Activated T-cell treated with anti-CD3 and anti-CD28 coated beads, Interleukin-2, amount 50 U/mL, for 24 hours (primary cell): ENCODE measurements at regions not wholly inside any gene's neighbourhood (a gene's known extent, or its start where the extent isn't known, plus 50 kb on each side); places are given as distances from the start of the nearest gene placed in this dataset.
"Not testable (repeated sequence)": the region's sequence is repeated elsewhere in the genome, so short reads cannot be mapped to it uniquely, and the experiment has no call there.

Source experiments
- DNase-seq: peaks from one replicate; pipeline ENCODE4 v3.0.0-alpha.2; 2020
- H3K27ac Mint-ChIP-seq: 2 replicates; pipeline ENCODE4 v1.8.0; 2020; ENCODE audit warnings: mild to moderate bottlenecking, mixed read lengths
- H3K27me3 Mint-ChIP-seq: 2 replicates; pipeline ENCODE4 v1.8.0; 2020; ENCODE audit warnings: mixed read lengths
- H3K36me3 Mint-ChIP-seq: 2 replicates; pipeline ENCODE4 v1.8.0; 2020; ENCODE audit warnings: low read depth, mixed read lengths
- H3K4me1 Mint-ChIP-seq: 2 replicates; pipeline ENCODE4 v1.8.0; 2020; ENCODE audit warnings: low read depth, mixed read lengths
- H3K4me3 Mint-ChIP-seq: 2 replicates; pipeline ENCODE4 v1.8.0; 2020; ENCODE audit warnings: mild to moderate bottlenecking, moderate library complexity, mixed read lengths
- H3K9me3 Mint-ChIP-seq: 2 replicates; pipeline ENCODE4 v1.8.0; 2020; ENCODE audit warnings: mixed read lengths

GRCh38 chr2:16948710-16949109 lies 283.1 kb upstream of the CYRIA start:
- Mint-ChIP-seq H3K4me1 (no peaks in the 10 kb centered on the region), H3K9me3 (peaks cover 3% of the 10 kb centered on the region), H3K27me3 (no peaks in the 10 kb centered on the region), H3K27ac (no peak overlapping the region), H3K4me3 (no peak overlapping the region), H3K36me3 (no peaks in the 10 kb centered on the region)
- DNase-seq, result no peak

- H3K27me3 Mint-ChIP-seq, result no peaks in the 10 kb centered on the region
- no peak for DNase-seq
- H3K27ac Mint-ChIP-seq, result no peak overlapping the region
- H3K4me1 Mint-ChIP-seq, result no peaks in the 10 kb centered on the region
- peaks cover 3% of the 10 kb centered on the region for H3K9me3 Mint-ChIP-seq
- H3K4me3 Mint-ChIP-seq, result no peak overlapping the region
- no peaks in the 10 kb centered on the region for H3K36me3 Mint-ChIP-seq
Observed at GRCh38 chr2:16948053-16948452, 282.4 kb upstream of the CYRIA start.

GRCh38 chr2:16943279-16943958 lies 277.8 kb upstream of the CYRIA start:
- H3K27ac Mint-ChIP-seq, result no peak overlapping the region
- no peaks in the 10 kb centered on the region for H3K36me3 Mint-ChIP-seq
- no peaks in the 10 kb centered on the region for H3K4me1 Mint-ChIP-seq
- no peak for DNase-seq
- H3K4me3 Mint-ChIP-seq, result no peak overlapping the region
- peaks cover 10% of the 10 kb centered on the region for H3K9me3 Mint-ChIP-seq
- H3K27me3 Mint-ChIP-seq, result no peaks in the 10 kb centered on the region

GRCh38 chr2:16940214-16940613 lies 274.6 kb upstream of the CYRIA start:
- H3K9me3 Mint-ChIP-seq, result peaks cover 7% of the 10 kb centered on the region
- no peak overlapping the region for H3K4me3 Mint-ChIP-seq

GRCh38 chr2:16939771-16940170 lies 274.1 kb upstream of the CYRIA start:
- Mint-ChIP-seq H3K9me3 (peaks cover 7% of the 10 kb centered on the region), H3K4me1 (no peaks in the 10 kb centered on the region), H3K36me3 (no peaks in the 10 kb centered on the region), H3K27me3 (no peaks in the 10 kb centered on the region), H3K4me3 (no peak overlapping the region), H3K27ac (no peak overlapping the region)
- DNase-seq, result no peak

More at GRCh38 chr2:16940214-16940613, 274.6 kb upstream of the CYRIA start:
- Mint-ChIP-seq H3K4me1 (no peaks in the 10 kb centered on the region), H3K27ac (no peak overlapping the region), H3K27me3 (no peaks in the 10 kb centered on the region), H3K36me3 (no peaks in the 10 kb centered on the region)
- DNase-seq, result no peak

- no peak for DNase-seq
- no peak overlapping the region for H3K27ac Mint-ChIP-seq
- H3K9me3 Mint-ChIP-seq, result no peaks in the 10 kb centered on the region
- no peaks in the 10 kb centered on the region for H3K4me1 Mint-ChIP-seq
- no peaks in the 10 kb centered on the region for H3K27me3 Mint-ChIP-seq
- no peaks in the 10 kb centered on the region for H3K36me3 Mint-ChIP-seq
- H3K4me3 Mint-ChIP-seq, result no peak overlapping the region
Observed at GRCh38 chr2:16933355-16933754, 267.7 kb upstream of the CYRIA start.

- Mint-ChIP-seq H3K4me3 (no peak overlapping the region), H3K4me1 (no peaks in the 10 kb centered on the region), H3K36me3 (no peaks in the 10 kb centered on the region), H3K27me3 (no peaks in the 10 kb centered on the region), H3K27ac (no peak overlapping the region), H3K9me3 (no peaks in the 10 kb centered on the region)
- no peak for DNase-seq
Observed at GRCh38 chr2:16932826-16933225, 267.2 kb upstream of the CYRIA start.

- Mint-ChIP-seq H3K27ac (no peak overlapping the region), H3K4me3 (no peak overlapping the region), H3K27me3 (no peaks in the 10 kb centered on the region), H3K9me3 (peaks cover 3% of the 10 kb centered on the region), H3K4me1 (no peaks in the 10 kb centered on the region), H3K36me3 (no peaks in the 10 kb centered on the region)
- DNase-seq, result no peak
Observed at GRCh38 chr2:16931441-16931840, 265.8 kb upstream of the CYRIA start.

- H3K27ac Mint-ChIP-seq, result no peak overlapping the region
- no peak for DNase-seq
- no peaks in the 10 kb centered on the region for H3K36me3 Mint-ChIP-seq
- H3K27me3 Mint-ChIP-seq, result no peaks in the 10 kb centered on the region
- H3K4me1 Mint-ChIP-seq, result no peaks in the 10 kb centered on the region
- H3K9me3 Mint-ChIP-seq, result peaks cover 3% of the 10 kb centered on the region
- no peak overlapping the region for H3K4me3 Mint-ChIP-seq
Observed at GRCh38 chr2:16927398-16927797, 261.8 kb upstream of the CYRIA start.

- H3K4me1 Mint-ChIP-seq, result no peaks in the 10 kb centered on the region
- no peaks in the 10 kb centered on the region for H3K36me3 Mint-ChIP-seq
- H3K27me3 Mint-ChIP-seq, result no peaks in the 10 kb centered on the region
- no peak for DNase-seq
- H3K27ac Mint-ChIP-seq, result no peak overlapping the region
- H3K9me3 Mint-ChIP-seq, result peaks cover 3% of the 10 kb centered on the region
- no peak overlapping the region for H3K4me3 Mint-ChIP-seq
Observed at GRCh38 chr2:16925145-16925544, 259.5 kb upstream of the CYRIA start.

- H3K27me3 Mint-ChIP-seq, H3K4me1 Mint-ChIP-seq, H3K9me3 Mint-ChIP-seq, H3K27ac Mint-ChIP-seq, H3K36me3 Mint-ChIP-seq, H3K4me3 Mint-ChIP-seq, DNase-seq: not testable (repeated sequence)
Observed at GRCh38 chr2:16915341-16915755, 249.7 kb upstream of the CYRIA start.

- H3K36me3 Mint-ChIP-seq, result no peaks in the 10 kb centered on the region
- H3K9me3 Mint-ChIP-seq, result peaks cover 11% of the 10 kb centered on the region
- no peak overlapping the region for H3K27ac Mint-ChIP-seq
- H3K4me1 Mint-ChIP-seq, result no peaks in the 10 kb centered on the region
- H3K4me3 Mint-ChIP-seq, result no peak overlapping the region
- no peak for DNase-seq
- no peaks in the 10 kb centered on the region for H3K27me3 Mint-ChIP-seq
Observed at GRCh38 chr2:16911746-16912145, 246.1 kb upstream of the CYRIA start.

GRCh38 chr2:16908656-16909055 lies 243.0 kb upstream of the CYRIA start:
- H3K27me3 Mint-ChIP-seq, result no peaks in the 10 kb centered on the region

GRCh38 chr2:16907645-16908282 lies 242.1 kb upstream of the CYRIA start:
- DNase-seq, result no peak
- H3K36me3 Mint-ChIP-seq, result no peaks in the 10 kb centered on the region
- H3K27me3 Mint-ChIP-seq, result no peaks in the 10 kb centered on the region
- no peak overlapping the region for H3K4me3 Mint-ChIP-seq
- H3K4me1 Mint-ChIP-seq, result no peaks in the 10 kb centered on the region
- peaks cover 11% of the 10 kb centered on the region for H3K9me3 Mint-ChIP-seq
- no peak overlapping the region for H3K27ac Mint-ChIP-seq

More at GRCh38 chr2:16908656-16909055, 243.0 kb upstream of the CYRIA start:
- H3K9me3 Mint-ChIP-seq, result peaks cover 13% of the 10 kb centered on the region
- H3K27ac Mint-ChIP-seq, result no peak overlapping the region
- DNase-seq, result no peak
- H3K36me3 Mint-ChIP-seq, result no peaks in the 10 kb centered on the region
- H3K4me3 Mint-ChIP-seq, result no peak overlapping the region
- no peaks in the 10 kb centered on the region for H3K4me1 Mint-ChIP-seq

GRCh38 chr2:16905325-16905724 lies 239.7 kb upstream of the CYRIA start:
- peaks cover 11% of the 10 kb centered on the region for H3K9me3 Mint-ChIP-seq
- H3K4me1 Mint-ChIP-seq, H3K36me3 Mint-ChIP-seq, H3K27ac Mint-ChIP-seq, H3K27me3 Mint-ChIP-seq, H3K4me3 Mint-ChIP-seq, DNase-seq: not testable (repeated sequence)
